HepG2 (cell line): ENCODE measurements at regions not wholly inside any gene's neighbourhood (a gene's known extent, or its start where the extent isn't known, plus 50 kb on each side); places are given as distances from the start of the nearest gene placed in this dataset.

Source experiments
- ATF7-NPFF ChIP-seq: sonication (generic); formaldehyde crosslinking; IDR thresholded peaks from 2 replicates; pipeline ENCODE4 v1.8.1; 2023; ENCODE audit warnings: mild to moderate bottlenecking, low read depth, missing genetic modification reagents, moderate library complexity
- HES4 ChIP-seq: sonication (generic); formaldehyde crosslinking; IDR thresholded peaks from 2 replicates; pipeline ENCODE4 v1.9.0; 2021; ENCODE audit warnings: mild to moderate bottlenecking, missing genetic modification reagents, borderline replicate concordance
- SOX5 ChIP-seq: IDR thresholded peaks from 2 replicates; pipeline ENCODE4 v1.6.1; 2016; ENCODE audit warnings: borderline replicate concordance
- TF ChIP-seq, protein P1 (sequence below): IDR thresholded peaks from 2 replicates; pipeline ENCODE4 v1.6.1; 2016; ENCODE audit warnings: missing biosample characterization, missing genetic modification reagents, low read depth
- TF ChIP-seq, protein P2 (sequence below): sonication (generic); formaldehyde crosslinking; IDR thresholded peaks from 2 replicates; pipeline ENCODE4 v1.4.0; 2020; ENCODE audit warnings: mild to moderate bottlenecking, missing genetic modification reagents, borderline replicate concordance
- TF ChIP-seq, protein P3 (sequence below): sonication (generic); formaldehyde crosslinking; IDR thresholded peaks from 2 replicates; pipeline ENCODE4 v1.5.0; 2020; ENCODE audit warnings: mild to moderate bottlenecking, missing genetic modification reagents

DNA sequence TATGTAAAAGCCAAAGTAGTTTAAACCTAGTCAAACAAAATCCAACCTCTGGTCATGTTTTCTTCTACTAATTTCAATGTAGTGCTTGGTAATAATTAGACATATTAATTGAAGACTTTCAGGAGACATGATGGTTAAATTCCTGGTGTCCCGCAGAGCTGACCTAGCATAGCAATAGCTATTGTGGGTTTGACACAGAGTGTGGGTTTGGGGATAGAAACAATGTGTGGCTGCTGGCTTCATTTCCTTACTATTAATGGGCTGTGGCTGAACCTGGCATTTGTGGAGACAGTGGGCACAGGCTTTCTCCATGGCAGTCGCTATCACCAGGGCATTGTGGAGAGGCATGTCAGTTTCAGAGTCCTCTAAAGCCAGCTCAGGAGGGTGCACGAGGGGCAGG lies 54.1 kb upstream of the GGTLC1 start (continued):
- TF ChIP-seq, protein P1, sequence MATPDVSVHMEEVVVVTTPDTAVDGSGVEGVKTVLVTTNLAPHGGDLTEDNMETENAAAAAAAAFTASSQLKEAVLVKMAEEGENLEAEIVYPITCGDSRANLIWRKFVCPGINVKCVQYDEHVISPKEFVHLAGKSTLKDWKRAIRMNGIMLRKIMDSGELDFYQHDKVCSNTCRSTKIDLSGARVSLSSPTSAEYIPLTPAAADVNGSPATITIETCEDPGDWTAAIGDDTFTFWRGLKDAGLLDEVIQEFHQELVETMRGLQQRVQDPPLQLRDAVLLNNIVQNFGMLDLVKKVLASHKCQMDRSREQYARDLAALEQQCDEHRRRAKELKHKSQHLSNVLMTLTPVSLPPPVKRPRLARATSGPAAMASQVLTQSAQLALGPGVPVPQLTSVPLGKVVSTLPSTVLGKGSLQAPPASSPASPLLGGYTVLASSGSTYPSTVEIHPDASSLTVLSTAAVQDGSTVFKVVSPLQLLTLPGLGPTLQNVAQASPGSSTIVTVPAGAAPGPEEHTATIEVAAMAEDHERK (CRISPR knock-in tag) = no peak
- TF ChIP-seq, protein P2, sequence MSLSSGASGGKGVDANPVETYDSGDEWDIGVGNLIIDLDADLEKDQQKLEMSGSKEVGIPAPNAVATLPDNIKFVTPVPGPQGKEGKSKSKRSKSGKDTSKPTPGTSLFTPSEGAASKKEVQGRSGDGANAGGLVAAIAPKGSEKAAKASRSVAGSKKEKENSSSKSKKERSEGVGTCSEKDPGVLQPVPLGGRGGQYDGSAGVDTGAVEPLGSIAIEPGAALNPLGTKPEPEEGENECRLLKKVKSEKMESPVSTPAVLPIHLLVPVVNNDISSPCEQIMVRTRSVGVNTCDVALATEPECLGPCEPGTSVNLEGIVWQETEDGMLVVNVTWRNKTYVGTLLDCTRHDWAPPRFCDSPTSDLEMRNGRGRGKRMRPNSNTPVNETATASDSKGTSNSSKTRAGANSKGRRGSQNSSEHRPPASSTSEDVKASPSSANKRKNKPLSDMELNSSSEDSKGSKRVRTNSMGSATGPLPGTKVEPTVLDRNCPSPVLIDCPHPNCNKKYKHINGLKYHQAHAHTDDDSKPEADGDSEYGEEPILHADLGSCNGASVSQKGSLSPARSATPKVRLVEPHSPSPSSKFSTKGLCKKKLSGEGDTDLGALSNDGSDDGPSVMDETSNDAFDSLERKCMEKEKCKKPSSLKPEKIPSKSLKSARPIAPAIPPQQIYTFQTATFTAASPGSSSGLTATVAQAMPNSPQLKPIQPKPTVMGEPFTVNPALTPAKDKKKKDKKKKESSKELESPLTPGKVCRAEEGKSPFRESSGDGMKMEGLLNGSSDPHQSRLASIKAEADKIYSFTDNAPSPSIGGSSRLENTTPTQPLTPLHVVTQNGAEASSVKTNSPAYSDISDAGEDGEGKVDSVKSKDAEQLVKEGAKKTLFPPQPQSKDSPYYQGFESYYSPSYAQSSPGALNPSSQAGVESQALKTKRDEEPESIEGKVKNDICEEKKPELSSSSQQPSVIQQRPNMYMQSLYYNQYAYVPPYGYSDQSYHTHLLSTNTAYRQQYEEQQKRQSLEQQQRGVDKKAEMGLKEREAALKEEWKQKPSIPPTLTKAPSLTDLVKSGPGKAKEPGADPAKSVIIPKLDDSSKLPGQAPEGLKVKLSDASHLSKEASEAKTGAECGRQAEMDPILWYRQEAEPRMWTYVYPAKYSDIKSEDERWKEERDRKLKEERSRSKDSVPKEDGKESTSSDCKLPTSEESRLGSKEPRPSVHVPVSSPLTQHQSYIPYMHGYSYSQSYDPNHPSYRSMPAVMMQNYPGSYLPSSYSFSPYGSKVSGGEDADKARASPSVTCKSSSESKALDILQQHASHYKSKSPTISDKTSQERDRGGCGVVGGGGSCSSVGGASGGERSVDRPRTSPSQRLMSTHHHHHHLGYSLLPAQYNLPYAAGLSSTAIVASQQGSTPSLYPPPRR (CRISPR knock-in tag) = no peak
- TF ChIP-seq ATF7-NPFF = no peak
- TF ChIP-seq SOX5 (CRISPR knock-in tag) = no peak
- no peak for TF ChIP-seq HES4 (CRISPR knock-in tag)
- TF ChIP-seq, protein P3, sequence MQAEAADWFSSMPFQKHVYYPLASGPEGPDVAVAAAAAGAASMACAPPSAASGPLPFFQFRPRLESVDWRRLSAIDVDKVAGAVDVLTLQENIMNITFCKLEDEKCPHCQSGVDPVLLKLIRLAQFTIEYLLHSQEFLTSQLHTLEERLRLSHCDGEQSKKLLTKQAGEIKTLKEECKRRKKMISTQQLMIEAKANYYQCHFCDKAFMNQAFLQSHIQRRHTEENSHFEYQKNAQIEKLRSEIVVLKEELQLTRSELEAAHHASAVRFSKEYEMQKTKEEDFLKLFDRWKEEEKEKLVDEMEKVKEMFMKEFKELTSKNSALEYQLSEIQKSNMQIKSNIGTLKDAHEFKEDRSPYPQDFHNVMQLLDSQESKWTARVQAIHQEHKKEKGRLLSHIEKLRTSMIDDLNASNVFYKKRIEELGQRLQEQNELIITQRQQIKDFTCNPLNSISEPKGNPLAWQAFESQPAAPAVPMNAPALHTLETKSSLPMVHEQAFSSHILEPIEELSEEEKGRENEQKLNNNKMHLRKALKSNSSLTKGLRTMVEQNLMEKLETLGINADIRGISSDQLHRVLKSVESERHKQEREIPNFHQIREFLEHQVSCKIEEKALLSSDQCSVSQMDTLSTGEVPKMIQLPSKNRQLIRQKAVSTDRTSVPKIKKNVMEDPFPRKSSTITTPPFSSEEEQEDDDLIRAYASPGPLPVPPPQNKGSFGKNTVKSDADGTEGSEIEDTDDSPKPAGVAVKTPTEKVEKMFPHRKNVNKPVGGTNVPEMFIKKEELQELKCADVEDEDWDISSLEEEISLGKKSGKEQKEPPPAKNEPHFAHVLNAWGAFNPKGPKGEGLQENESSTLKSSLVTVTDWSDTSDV (CRISPR knock-in tag) = no peak
